Tibial nerve (tissue), 4 donors: ENCODE measurements at regions not wholly inside any gene's neighbourhood (a gene's known extent, or its start where the extent isn't known, plus 50 kb on each side); places are given as distances from the start of the nearest gene placed in this dataset.

Experiments used
- EP300 ChIP-seq, 2 donors: sonication (generic); formaldehyde crosslinking; IDR thresholded peaks; one replicate each; pipeline ENCODE4 v1.6.1; 2017; ENCODE audit warnings: antibody characterized with exemption in 2 of 2, mild to moderate bottlenecking in 1 of 2
- POLR2A ChIP-seq, 2 donors: fragments of 450-650 bp; IDR thresholded peaks; one replicate each; pipeline ENCODE4 v1.6.1; 2017; ENCODE audit warnings: antibody characterized with exemption in 2 of 2, mild to moderate bottlenecking in 2 of 2, moderate library complexity in 2 of 2
- TF ChIP-seq, protein P1 (sequence below), 5 experiments: fragments of 200-600 bp in 3 of 5; fragments of 450-650 bp in 2 of 5; sonication (generic) in 3 of 5; IDR thresholded peaks; one replicate each; pipeline ENCODE4 v1.5.1; 2016 to 2019; ENCODE audit warnings: antibody characterized with exemption in 5 of 5, mild to moderate bottlenecking in 3 of 5, moderate library complexity in 2 of 5

DNA sequence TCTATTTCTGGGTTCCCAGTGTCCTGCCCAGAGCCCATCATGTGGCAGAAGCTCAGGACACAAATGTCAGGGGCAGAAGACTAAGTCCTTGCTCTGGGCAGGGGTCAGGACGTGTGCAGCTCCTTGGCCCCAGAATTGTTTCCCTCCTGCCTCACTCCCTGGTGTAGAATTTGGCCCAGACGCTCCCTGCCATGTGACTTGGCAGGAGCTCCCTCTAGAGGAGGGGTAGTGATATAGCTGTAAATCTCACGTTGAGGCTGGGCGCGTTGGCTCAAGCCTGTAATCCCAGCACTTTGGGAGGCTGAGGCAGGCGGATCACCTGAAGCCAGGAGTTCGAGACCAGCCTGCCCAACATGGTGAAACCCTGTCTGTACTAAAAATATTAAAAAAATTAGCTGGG, 91.2 kb downstream of the UBIAD1 start:
- TF ChIP-seq, protein P1, sequence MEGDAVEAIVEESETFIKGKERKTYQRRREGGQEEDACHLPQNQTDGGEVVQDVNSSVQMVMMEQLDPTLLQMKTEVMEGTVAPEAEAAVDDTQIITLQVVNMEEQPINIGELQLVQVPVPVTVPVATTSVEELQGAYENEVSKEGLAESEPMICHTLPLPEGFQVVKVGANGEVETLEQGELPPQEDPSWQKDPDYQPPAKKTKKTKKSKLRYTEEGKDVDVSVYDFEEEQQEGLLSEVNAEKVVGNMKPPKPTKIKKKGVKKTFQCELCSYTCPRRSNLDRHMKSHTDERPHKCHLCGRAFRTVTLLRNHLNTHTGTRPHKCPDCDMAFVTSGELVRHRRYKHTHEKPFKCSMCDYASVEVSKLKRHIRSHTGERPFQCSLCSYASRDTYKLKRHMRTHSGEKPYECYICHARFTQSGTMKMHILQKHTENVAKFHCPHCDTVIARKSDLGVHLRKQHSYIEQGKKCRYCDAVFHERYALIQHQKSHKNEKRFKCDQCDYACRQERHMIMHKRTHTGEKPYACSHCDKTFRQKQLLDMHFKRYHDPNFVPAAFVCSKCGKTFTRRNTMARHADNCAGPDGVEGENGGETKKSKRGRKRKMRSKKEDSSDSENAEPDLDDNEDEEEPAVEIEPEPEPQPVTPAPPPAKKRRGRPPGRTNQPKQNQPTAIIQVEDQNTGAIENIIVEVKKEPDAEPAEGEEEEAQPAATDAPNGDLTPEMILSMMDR (IDR thresholded peaks at IDR 0.05) = peak in 1 of 5 experiments; percentile 23
- TF ChIP-seq POLR2A (IDR thresholded peaks at IDR 0.05) (no peak), EP300 (IDR thresholded peaks at IDR 0.05) (no peak)
